HG02571 (cell line): ENCODE measurements at regions not wholly inside any gene's neighbourhood (a gene's known extent, or its start where the extent isn't known, plus 50 kb on each side); places are given as distances from the start of the nearest gene placed in this dataset.
"Not testable (repeated sequence)": the region's sequence is repeated elsewhere in the genome, so short reads cannot be mapped to it uniquely, and the experiment has no call there.

Source experiments
- ATAC-seq: cut with Tn5 transposase; IDR thresholded peaks from one replicate; pipeline ENCODE4 v1.9.1; 2021; ENCODE audit warnings: mild to moderate bottlenecking, moderate library complexity; ENCODE audit not compliant: unreplicated experiment

GRCh38 chr10:29804025-29804852 is 169.5 kb upstream of the SVIL start:
- no peak for ATAC-seq

GRCh38 chr10:29802171-29802570 is 167.4 kb upstream of the SVIL start:
- ATAC-seq = no peak

GRCh38 chr10:29798921-29799690 is 164.3 kb upstream of the SVIL start:
- ATAC-seq = no peak

GRCh38 chr10:29797616-29798015 is 162.8 kb upstream of the SVIL start:
- ATAC-seq = no peak

- no peak for ATAC-seq
These were observed 161.1 kb upstream of the SVIL start for GRCh38 chr10:29795850-29796249.

- no peak for ATAC-seq
These were observed 160.2 kb upstream of the SVIL start for GRCh38 chr10:29794776-29795611.

- no peak for ATAC-seq
These were observed 157.0 kb upstream of the SVIL start for GRCh38 chr10:29791773-29792172.

- ATAC-seq = no peak
These were observed 155.4 kb upstream of the SVIL start for GRCh38 chr10:29790207-29790606.

- ATAC-seq = no peak
These were observed 153.3 kb upstream of the SVIL start for GRCh38 chr10:29788113-29788512.

DNA sequence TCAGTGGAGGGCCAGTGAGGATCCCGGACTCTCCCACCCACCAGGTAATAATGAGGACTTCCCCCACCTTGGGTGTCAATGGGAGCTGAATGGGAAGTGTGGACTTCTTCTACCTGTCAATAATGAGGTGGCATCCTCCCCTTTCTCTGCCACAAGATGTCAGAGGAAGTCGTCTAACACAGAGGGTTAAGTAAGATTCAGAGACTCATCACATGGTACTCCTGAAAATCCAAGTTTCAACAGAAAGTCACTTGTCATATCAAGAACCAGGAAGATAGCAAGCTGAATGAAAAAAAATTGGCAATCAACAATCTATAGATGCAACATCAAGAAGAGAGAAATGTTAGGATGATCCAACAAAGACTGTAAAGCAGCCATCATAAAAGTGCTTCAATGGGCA is 150.9 kb upstream of the SVIL start:
- no peak for ATAC-seq

DNA sequence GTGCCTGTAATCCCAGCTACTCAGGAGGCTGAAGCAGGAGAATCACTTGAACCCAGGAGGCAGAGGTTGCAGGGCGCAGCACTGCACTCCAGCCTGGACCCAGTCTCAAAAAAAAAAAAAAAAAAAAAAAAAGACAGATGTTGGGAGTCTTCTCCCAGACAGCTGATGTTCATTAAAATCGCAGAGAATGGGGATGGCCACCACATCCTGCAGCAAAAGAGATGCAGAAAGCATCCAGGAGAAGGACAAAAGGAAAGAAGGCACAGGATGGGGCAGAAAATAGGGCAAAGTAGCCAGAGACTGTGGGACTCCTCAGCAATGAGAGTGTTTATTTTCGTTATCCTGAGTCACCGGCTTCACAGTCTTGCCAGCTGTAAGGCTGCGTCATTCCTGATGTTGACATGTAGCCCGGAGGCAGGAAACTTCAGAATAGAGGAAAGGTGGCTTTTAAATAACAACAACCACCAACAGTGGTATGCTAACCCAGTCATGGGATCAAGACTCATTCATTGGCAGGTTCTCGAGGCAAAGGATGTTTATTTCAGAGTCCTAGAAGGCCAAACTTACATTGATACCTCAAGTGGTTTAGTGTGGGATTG is 149.5 kb upstream of the SVIL start:
- ATAC-seq = no peak

- no peak for ATAC-seq
These were observed 148.6 kb upstream of the SVIL start for GRCh38 chr10:29783201-29783947.

GRCh38 chr10:29780639-29781038 is 145.9 kb upstream of the SVIL start:
- ATAC-seq = no peak

- no peak for ATAC-seq
These were observed 145.3 kb upstream of the SVIL start for GRCh38 chr10:29780096-29780495.

- no peak for ATAC-seq
These were observed 141.5 kb upstream of the SVIL start for GRCh38 chr10:29776246-29776645.

DNA sequence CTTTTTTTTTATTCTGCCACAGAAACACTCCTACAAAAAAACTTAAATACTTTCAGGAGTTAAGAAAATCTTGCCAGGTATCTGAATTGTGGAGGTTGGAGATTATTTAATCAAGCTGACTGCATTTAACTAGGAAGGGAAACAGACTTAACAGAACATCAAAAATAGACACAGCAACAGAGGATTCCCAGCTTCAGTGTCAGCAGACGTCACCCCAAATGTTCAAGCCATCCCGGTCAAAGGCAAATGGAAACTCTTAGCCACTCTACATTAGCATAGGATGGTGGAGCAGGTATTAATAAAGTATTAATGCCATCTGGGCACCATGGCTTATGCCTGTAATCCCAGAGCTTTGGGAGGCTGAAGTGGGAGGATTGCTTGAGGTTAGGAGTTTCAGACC is 139.7 kb upstream of the SVIL start:
- ATAC-seq = no peak

DNA sequence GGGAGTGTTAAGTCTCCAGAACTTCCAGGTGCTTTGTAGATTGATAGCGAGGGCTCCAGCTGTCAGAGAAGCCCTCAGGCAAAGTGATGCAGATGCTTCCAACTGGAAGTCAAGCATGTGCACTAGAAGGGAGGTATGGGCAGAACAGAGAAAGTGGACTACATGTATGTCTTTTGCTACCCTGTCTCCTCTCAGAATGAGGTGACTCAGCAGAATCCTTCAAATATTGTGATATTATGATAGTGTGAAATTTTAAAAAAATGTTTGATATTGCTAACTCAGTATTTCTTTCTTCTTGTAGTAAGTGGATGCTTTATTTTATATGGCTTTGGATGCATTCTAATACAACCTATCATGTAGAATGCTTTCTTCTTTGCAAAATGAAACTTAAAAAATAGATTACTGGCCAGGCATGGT is 138.9 kb upstream of the SVIL start:
- no peak for ATAC-seq

GRCh38 chr10:29772403-29772802 is 137.6 kb upstream of the SVIL start:
- no peak for ATAC-seq

- ATAC-seq = no peak
These were observed 136.6 kb upstream of the SVIL start for GRCh38 chr10:29771376-29771775.

DNA sequence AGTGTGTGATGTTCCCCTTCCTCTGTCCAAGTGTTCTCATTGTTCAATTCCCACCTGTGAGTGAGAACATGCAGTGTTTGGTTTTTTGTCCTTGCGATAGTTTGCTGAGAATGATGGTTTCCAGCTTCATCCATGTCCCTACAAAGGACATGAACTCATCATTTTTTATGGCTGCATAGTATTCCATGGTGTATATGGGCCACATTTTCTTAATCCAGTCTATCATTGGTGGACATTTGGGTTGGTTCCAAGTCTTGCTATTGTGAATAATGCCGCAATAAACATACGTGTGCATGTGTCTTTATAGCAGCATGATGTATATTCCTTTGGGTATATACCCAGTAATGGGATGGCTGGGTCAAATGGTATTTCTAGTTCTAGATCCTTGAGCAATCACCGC is 134.5 kb upstream of the SVIL start:
- not testable (repeated sequence) for ATAC-seq
